Loucy (cell line): ENCODE measurements at regions not wholly inside any gene's neighbourhood (a gene's known extent, or its start where the extent isn't known, plus 50 kb on each side); places are given as distances from the start of the nearest gene placed in this dataset.

Source experiments
- H2AFZ ChIP-seq: fragments of 200-600 bp; sonication (generic); 2 replicates; pipeline ENCODE4 v1.6.0; 2016; ENCODE audit warnings: antibody characterized with exemption, mild to moderate bottlenecking, low read length, moderate library complexity
- H3F3A ChIP-seq: fragments of 200-600 bp; 2 replicates; pipeline ENCODE4 v1.6.0; 2016; ENCODE audit warnings: antibody characterized with exemption, low read depth, mild to moderate bottlenecking
- H3K27me3 ChIP-seq: fragments of 200-600 bp; sonication (generic); 2 replicates; pipeline ENCODE4 v1.6.1; 2014; ENCODE audit warnings: low read length, mild to moderate bottlenecking; ENCODE audit not compliant: insufficient read depth, poor library complexity, severe bottlenecking
- H3K36me3 ChIP-seq: fragments of 200-600 bp; sonication (generic); 2 replicates; pipeline ENCODE4 v1.6.1; 2016; ENCODE audit warnings: low read length; ENCODE audit not compliant: insufficient read depth
- H3K4me1 ChIP-seq: fragments of 200-600 bp; sonication (generic); 2 replicates; pipeline ENCODE4 v1.5.1; 2014; ENCODE audit warnings: low read length, mild to moderate bottlenecking; ENCODE audit not compliant: insufficient read depth, poor library complexity, severe bottlenecking
- H3K4me2 ChIP-seq: fragments of 200-600 bp; sonication (generic); 2 replicates; pipeline ENCODE4 v1.6.0; 2014; ENCODE audit warnings: antibody characterized with exemption, low read length, low read depth, mild to moderate bottlenecking; ENCODE audit not compliant: poor library complexity, severe bottlenecking
- H3K4me3 ChIP-seq: fragments of 200-600 bp; sonication (generic); 2 replicates; pipeline ENCODE4 v1.5.1; 2014; ENCODE audit warnings: low read length, mild to moderate bottlenecking, mixed read lengths; ENCODE audit not compliant: poor library complexity, severe bottlenecking
- H3K79me2 ChIP-seq: fragments of 200-600 bp; sonication (generic); 2 replicates; pipeline ENCODE4 v1.6.1; 2014; ENCODE audit warnings: low read length; ENCODE audit not compliant: insufficient read depth
- H3K9ac ChIP-seq: fragments of 200-600 bp; sonication (generic); 2 replicates; pipeline ENCODE4 v1.6.0; 2014; ENCODE audit warnings: mild to moderate bottlenecking, low read depth, low read length, moderate library complexity; ENCODE audit not compliant: poor library complexity, severe bottlenecking
- H3K9me2 ChIP-seq: fragments of 200-600 bp; sonication (generic); replicated peaks from 2 replicates; pipeline ENCODE4 v1.6.1; 2016; ENCODE audit warnings: low read depth, low read length, mixed read lengths
- H3K9me3 ChIP-seq: fragments of 200-600 bp; sonication (generic); 2 replicates; pipeline ENCODE4 v1.6.1; 2014; ENCODE audit warnings: mild to moderate bottlenecking, antibody characterized with exemption, low read length, low read depth; ENCODE audit not compliant: insufficient read depth
- H4K20me1 ChIP-seq: fragments of 200-600 bp; sonication (generic); 2 replicates; pipeline ENCODE4 v1.6.0; 2014; ENCODE audit warnings: antibody characterized with exemption, low read length, mild to moderate bottlenecking; ENCODE audit not compliant: insufficient read depth, poor library complexity, severe bottlenecking
- EZH2phosphoT487 ChIP-seq: fragments of 200-600 bp; IDR thresholded peaks from 2 replicates; pipeline ENCODE4 v1.6.1; 2018; ENCODE audit warnings: antibody characterized with exemption, mild to moderate bottlenecking, moderate library complexity, borderline replicate concordance
- TF ChIP-seq, protein P1 (sequence below): fragments of 200-600 bp; sonication (generic); conservative IDR thresholded peaks from 2 replicates; pipeline ENCODE4 v1.5.1; 2014; ENCODE audit warnings: mild to moderate bottlenecking, antibody characterized with exemption, low read length

DNA sequence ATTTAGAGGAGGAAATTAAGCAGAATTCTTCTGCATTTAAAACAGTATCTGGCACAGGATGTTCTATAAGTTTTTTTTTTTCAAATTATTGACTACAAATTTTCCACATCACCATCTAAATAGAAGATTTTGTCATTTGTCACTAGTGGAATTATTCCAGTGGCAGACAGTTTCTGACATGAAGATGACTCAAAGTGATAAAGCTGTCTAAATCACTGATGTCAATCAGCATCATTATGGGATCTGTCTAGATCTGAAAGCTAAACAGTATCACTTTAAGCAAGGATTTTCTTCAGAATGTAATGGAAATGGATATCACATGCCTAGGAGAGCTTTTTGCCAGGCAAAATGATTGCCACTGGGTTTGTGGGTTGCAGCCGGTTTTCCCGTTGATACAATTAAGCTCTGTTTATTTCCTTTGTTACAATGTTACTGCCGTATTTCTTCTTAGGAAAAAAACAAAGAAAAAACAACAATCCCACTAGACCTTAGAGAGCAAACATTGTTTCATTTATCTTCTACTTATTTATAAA is 1657.0 kb upstream of the PRR20A start:
- Histone ChIP-seq H4K20me1 (no peaks in the 10 kb centered on the region), H2AFZ (no peak overlapping the region), H3K9me2 (no peaks in the 10 kb centered on the region), H3K4me1 (no peaks in the 10 kb centered on the region), H3K4me3 (no peak overlapping the region), H3F3A (no peaks in the 10 kb centered on the region), H3K4me2 (no peak overlapping the region), H3K36me3 (no peaks in the 10 kb centered on the region), H3K79me2 (no peaks in the 10 kb centered on the region), H3K9me3 (no peaks in the 10 kb centered on the region), H3K9ac (no peak overlapping the region), H3K27me3 (no peaks in the 10 kb centered on the region)
- no peak for TF ChIP-seq EZH2phosphoT487
- TF ChIP-seq, protein P1, sequence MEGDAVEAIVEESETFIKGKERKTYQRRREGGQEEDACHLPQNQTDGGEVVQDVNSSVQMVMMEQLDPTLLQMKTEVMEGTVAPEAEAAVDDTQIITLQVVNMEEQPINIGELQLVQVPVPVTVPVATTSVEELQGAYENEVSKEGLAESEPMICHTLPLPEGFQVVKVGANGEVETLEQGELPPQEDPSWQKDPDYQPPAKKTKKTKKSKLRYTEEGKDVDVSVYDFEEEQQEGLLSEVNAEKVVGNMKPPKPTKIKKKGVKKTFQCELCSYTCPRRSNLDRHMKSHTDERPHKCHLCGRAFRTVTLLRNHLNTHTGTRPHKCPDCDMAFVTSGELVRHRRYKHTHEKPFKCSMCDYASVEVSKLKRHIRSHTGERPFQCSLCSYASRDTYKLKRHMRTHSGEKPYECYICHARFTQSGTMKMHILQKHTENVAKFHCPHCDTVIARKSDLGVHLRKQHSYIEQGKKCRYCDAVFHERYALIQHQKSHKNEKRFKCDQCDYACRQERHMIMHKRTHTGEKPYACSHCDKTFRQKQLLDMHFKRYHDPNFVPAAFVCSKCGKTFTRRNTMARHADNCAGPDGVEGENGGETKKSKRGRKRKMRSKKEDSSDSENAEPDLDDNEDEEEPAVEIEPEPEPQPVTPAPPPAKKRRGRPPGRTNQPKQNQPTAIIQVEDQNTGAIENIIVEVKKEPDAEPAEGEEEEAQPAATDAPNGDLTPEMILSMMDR: no peak

DNA sequence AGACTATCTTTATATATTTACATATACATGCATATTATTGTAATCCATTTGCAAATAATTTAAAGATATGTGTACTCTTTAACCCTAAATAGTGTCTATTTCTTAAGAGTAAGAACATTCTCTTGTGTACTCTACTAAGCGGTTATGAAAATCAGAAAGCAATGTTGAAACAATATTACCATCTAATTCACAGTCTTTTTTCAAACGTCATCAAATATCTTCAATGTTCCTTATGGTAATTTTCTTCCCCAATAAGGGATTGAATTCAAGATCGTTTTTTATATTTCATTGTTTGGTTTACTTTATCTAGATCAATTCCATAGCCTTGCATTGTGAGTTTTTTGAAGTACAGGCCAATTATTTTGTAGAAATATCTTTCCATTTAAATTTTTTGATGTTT is 1647.4 kb upstream of the PRR20A start:
- Histone ChIP-seq H3K9me2 (no peaks in the 10 kb centered on the region), H3K9me3 (no peaks in the 10 kb centered on the region), H3F3A (no peaks in the 10 kb centered on the region), H3K79me2 (no peaks in the 10 kb centered on the region), H3K9ac (no peak overlapping the region), H3K36me3 (no peaks in the 10 kb centered on the region), H4K20me1 (no peaks in the 10 kb centered on the region), H3K4me1 (no peaks in the 10 kb centered on the region), H2AFZ (no peak overlapping the region), H3K4me2 (no peak overlapping the region), H3K27me3 (no peaks in the 10 kb centered on the region), H3K4me3 (no peak overlapping the region)
- TF ChIP-seq, protein P1: no peak
- no peak for TF ChIP-seq EZH2phosphoT487

DNA sequence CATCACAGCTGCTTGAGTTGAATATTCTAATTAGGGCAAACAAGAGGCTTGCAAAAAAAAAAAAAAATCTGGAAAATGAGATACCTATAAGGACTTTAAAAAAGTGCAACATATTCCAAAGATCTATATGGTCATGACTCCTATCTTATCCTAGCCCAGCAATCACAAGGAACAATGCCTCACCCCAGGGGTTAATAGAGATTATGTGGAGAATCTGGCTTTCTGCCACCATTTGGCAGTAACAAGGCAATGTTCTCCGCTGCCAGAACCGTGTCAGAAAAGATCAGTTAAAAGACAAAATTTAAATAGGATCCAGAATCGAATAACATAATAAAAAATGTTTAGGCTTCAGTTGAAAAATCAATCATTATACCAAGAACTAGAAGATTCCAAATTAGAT is 1643.2 kb upstream of the PRR20A start:
- Histone ChIP-seq H3K79me2 (no peaks in the 10 kb centered on the region), H4K20me1 (no peaks in the 10 kb centered on the region), H3F3A (no peaks in the 10 kb centered on the region), H3K4me1 (no peaks in the 10 kb centered on the region), H3K9me2 (no peaks in the 10 kb centered on the region), H3K4me2 (no peak overlapping the region), H3K36me3 (no peaks in the 10 kb centered on the region), H2AFZ (no peak overlapping the region), H3K4me3 (no peak overlapping the region), H3K9me3 (no peaks in the 10 kb centered on the region), H3K9ac (no peak overlapping the region), H3K27me3 (no peaks in the 10 kb centered on the region)
- TF ChIP-seq, protein P1: no peak
- TF ChIP-seq EZH2phosphoT487: no peak
